ENCODE measurements at regions not wholly inside any gene's neighbourhood (a gene's known extent, or its start where the extent isn't known, plus 50 kb on each side); places are given as distances from the start of the nearest gene placed in this dataset.

GRCh38 chr17:79369532-79369931 lies 241.3 kb downstream of the RBFOX3 start:
- TF ChIP-seq EGR1 (IDR thresholded peaks at IDR 0.05) (no peak), FOXM1 (IDR thresholded peaks at IDR 0.05; ENCODE audit: borderline replicate concordance, low read depth) (no peak), TCF12 (IDR thresholded peaks at IDR 0.05; ENCODE audit: low read depth) (no peak), TAF1 (IDR thresholded peaks at IDR 0.05; ENCODE audit: low read depth) (no peak), CREB1 (IDR thresholded peaks at IDR 0.05; ENCODE audit: low read depth) (no peak), ZBTB7A (IDR thresholded peaks at IDR 0.05; ENCODE audit: low read depth) (no peak), EP300 (IDR thresholded peaks at IDR 0.05; ENCODE audit: borderline replicate concordance) (no peak), MAX (IDR thresholded peaks at IDR 0.05) (no peak), NFIC (IDR thresholded peaks at IDR 0.05) (no peak), USF1 (IDR thresholded peaks at IDR 0.05) (no peak), YY1 (IDR thresholded peaks at IDR 0.05; ENCODE audit: low read depth) (no peak)
- TF ChIP-seq, protein P1, sequence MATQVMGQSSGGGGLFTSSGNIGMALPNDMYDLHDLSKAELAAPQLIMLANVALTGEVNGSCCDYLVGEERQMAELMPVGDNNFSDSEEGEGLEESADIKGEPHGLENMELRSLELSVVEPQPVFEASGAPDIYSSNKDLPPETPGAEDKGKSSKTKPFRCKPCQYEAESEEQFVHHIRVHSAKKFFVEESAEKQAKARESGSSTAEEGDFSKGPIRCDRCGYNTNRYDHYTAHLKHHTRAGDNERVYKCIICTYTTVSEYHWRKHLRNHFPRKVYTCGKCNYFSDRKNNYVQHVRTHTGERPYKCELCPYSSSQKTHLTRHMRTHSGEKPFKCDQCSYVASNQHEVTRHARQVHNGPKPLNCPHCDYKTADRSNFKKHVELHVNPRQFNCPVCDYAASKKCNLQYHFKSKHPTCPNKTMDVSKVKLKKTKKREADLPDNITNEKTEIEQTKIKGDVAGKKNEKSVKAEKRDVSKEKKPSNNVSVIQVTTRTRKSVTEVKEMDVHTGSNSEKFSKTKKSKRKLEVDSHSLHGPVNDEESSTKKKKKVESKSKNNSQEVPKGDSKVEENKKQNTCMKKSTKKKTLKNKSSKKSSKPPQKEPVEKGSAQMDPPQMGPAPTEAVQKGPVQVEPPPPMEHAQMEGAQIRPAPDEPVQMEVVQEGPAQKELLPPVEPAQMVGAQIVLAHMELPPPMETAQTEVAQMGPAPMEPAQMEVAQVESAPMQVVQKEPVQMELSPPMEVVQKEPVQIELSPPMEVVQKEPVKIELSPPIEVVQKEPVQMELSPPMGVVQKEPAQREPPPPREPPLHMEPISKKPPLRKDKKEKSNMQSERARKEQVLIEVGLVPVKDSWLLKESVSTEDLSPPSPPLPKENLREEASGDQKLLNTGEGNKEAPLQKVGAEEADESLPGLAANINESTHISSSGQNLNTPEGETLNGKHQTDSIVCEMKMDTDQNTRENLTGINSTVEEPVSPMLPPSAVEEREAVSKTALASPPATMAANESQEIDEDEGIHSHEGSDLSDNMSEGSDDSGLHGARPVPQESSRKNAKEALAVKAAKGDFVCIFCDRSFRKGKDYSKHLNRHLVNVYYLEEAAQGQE (IDR thresholded peaks at IDR 0.05; ENCODE audit: low read depth): no peak

GRCh38 chr17:79369001-79369400 lies 241.8 kb downstream of the RBFOX3 start:
- TF ChIP-seq FOXM1 (IDR thresholded peaks at IDR 0.05; ENCODE audit: borderline replicate concordance, low read depth): no peak
- no peak for TF ChIP-seq MAX (IDR thresholded peaks at IDR 0.05)
- TF ChIP-seq YY1 (IDR thresholded peaks at IDR 0.05; ENCODE audit: low read depth): no peak
- TF ChIP-seq CEBPB (IDR thresholded peaks at IDR 0.05): no peak
- TF ChIP-seq NFIC (IDR thresholded peaks at IDR 0.05): no peak
- TF ChIP-seq CREB1 (IDR thresholded peaks at IDR 0.05; ENCODE audit: low read depth): no peak
- no peak for TF ChIP-seq USF1 (IDR thresholded peaks at IDR 0.05)
- no peak for TF ChIP-seq RAD21 (IDR thresholded peaks at IDR 0.05; ENCODE audit: low read depth)
- TF ChIP-seq, protein P1 (IDR thresholded peaks at IDR 0.05; ENCODE audit: low read depth): no peak
- TF ChIP-seq TAF1 (IDR thresholded peaks at IDR 0.05; ENCODE audit: low read depth): no peak
- no peak for TF ChIP-seq ZBTB7A (IDR thresholded peaks at IDR 0.05; ENCODE audit: low read depth)
- no peak for TF ChIP-seq EGR1 (IDR thresholded peaks at IDR 0.05)
- TF ChIP-seq TCF12 (IDR thresholded peaks at IDR 0.05; ENCODE audit: low read depth): no peak
- no peak for TF ChIP-seq EP300 (IDR thresholded peaks at IDR 0.05; ENCODE audit: borderline replicate concordance)
- no peak for TF ChIP-seq TEAD4 (IDR thresholded peaks at IDR 0.05)

DNA sequence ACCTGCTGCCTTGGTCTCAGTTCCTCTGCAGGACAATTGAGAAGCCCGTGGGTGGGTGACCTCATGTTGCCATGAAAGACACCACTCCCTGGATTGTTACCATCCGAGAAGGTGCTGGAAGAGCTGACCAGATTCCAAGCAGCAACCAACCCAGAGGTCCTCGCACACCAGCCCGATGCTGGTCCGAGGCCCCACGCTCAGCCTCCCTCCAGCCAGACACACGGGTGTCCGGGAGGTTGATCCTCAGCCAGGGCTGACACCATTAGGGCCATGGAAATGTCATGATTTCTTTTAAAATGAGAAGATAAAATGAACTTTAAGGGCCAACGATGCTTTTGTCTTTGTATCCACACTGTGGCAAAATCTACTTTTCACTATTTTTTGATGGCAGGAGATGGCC lies 242.3 kb downstream of the RBFOX3 start:
- TF ChIP-seq EGR1 (IDR thresholded peaks at IDR 0.05): no peak
- no peak for TF ChIP-seq TAF1 (IDR thresholded peaks at IDR 0.05; ENCODE audit: low read depth)
- no peak for TF ChIP-seq ZBTB7A (IDR thresholded peaks at IDR 0.05; ENCODE audit: low read depth)
- no peak for TF ChIP-seq CREB1 (IDR thresholded peaks at IDR 0.05; ENCODE audit: low read depth)
- TF ChIP-seq MAX (IDR thresholded peaks at IDR 0.05): no peak
- TF ChIP-seq NFIC (IDR thresholded peaks at IDR 0.05): no peak
- TF ChIP-seq, protein P1 (IDR thresholded peaks at IDR 0.05; ENCODE audit: low read depth): no peak
- no peak for TF ChIP-seq USF1 (IDR thresholded peaks at IDR 0.05)

DNA sequence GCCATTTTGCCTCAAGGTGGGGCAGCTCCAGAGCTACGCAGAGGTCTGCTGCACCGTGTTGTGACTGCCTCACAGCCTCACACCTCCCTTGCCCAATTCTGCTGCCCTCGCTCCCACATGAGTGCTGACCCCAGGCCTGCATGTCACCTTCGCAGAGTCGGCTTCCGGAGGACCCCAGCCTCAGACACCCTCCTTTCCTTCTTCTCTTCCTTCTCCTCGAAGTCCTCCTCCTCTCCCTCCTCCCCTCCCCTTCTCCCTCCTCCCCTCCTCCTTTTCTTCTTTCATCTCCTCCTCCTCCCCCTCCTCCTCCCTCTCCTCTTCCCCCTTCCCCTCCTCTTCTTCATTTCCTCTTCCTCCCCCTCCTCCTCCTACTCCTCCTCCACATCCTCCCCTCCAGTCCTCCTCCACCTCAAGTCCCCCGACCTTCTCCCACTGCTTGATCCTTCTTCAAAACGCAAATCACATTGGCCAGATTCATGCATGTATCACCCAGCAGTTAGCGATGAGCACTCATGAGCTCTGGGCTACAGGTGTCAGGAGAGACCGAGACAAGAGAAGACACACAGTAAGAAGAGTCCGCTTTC lies 243.8 kb downstream of the RBFOX3 start:
- TF ChIP-seq, protein P1 (IDR thresholded peaks at IDR 0.05; ENCODE audit: low read depth): no peak
- TF ChIP-seq TEAD4 (IDR thresholded peaks at IDR 0.05) (no peak), ZBTB7A (IDR thresholded peaks at IDR 0.05; ENCODE audit: low read depth) (no peak)
